NT2/D1 (cell line): ENCODE measurements at regions not wholly inside any gene's neighbourhood (a gene's known extent, or its start where the extent isn't known, plus 50 kb on each side); places are given as distances from the start of the nearest gene placed in this dataset.

ENCODE experiments used
- DNase-seq: peaks from one replicate; pipeline ENCODE4 v3.0.0-alpha.2; 2011; ENCODE audit warnings: low read depth, low spot score
- H3K27me3 ChIP-seq: 2 replicates; pipeline ENCODE4 v1.6.0; 2011; ENCODE audit warnings: mild to moderate bottlenecking; ENCODE audit not compliant: insufficient read length, insufficient read depth
- H3K36me3 ChIP-seq: 2 replicates; pipeline ENCODE4 v1.6.1; 2011; ENCODE audit warnings: mild to moderate bottlenecking, low read length, mixed read lengths; ENCODE audit not compliant: insufficient read depth, insufficient read length
- H3K4me1 ChIP-seq: 2 replicates; pipeline ENCODE4 v1.5.1; 2011; ENCODE audit not compliant: insufficient read depth, insufficient read length
- H3K4me3 ChIP-seq: 2 replicates; pipeline ENCODE4 v1.5.1; 2011; ENCODE audit warnings: low read depth; ENCODE audit not compliant: insufficient read length
- H3K9ac ChIP-seq: 2 replicates; pipeline ENCODE4 v1.6.0; 2011; ENCODE audit warnings: low read depth; ENCODE audit not compliant: insufficient read length
- H3K9me3 ChIP-seq: 2 replicates; pipeline ENCODE4 v1.5.1; 2011; ENCODE audit warnings: mild to moderate bottlenecking, low read length; ENCODE audit not compliant: insufficient read depth
- SUZ12 ChIP-seq: IDR thresholded peaks from 2 replicates; pipeline ENCODE4 v1.6.1; 2011; ENCODE audit not compliant: insufficient read length, insufficient read depth; ENCODE audit errors: extremely low read depth
- YY1 ChIP-seq: IDR thresholded peaks from 2 replicates; pipeline ENCODE4 v1.6.1; 2011; ENCODE audit not compliant: insufficient read length, insufficient read depth
- ZNF274 ChIP-seq: IDR thresholded peaks from 2 replicates; pipeline ENCODE4 v1.6.1; 2011; ENCODE audit warnings: mild to moderate bottlenecking, low read depth, low read length

DNA sequence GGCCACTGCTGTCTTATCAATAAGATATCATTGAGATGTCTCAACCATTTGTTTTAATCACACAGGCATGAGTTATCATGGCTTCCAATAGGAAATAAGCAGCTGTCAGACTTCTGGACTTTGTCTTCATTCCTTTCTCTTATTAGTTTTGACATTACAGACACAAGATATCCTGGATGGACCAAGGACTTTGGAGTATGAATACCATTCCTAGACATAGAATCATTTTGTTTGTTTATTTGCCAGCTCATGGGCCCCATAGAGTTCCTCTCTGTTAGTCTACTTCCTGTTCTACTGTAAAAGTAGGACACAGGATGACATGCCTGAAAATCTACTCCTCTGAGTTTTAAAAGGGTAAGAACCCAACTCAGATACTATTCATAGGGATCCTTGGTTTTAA is 77.7 kb upstream of the KCNJ16 start:
- Histone ChIP-seq H3K36me3 (no peaks in the 10 kb centered on the region), H3K4me1 (no peaks in the 10 kb centered on the region), H3K27me3 (no peaks in the 10 kb centered on the region), H3K9ac (no peak overlapping the region), H3K9me3 (no peaks in the 10 kb centered on the region), H3K4me3 (no peak overlapping the region)
- TF ChIP-seq SUZ12 = no peak
- DNase-seq = no peak

DNA sequence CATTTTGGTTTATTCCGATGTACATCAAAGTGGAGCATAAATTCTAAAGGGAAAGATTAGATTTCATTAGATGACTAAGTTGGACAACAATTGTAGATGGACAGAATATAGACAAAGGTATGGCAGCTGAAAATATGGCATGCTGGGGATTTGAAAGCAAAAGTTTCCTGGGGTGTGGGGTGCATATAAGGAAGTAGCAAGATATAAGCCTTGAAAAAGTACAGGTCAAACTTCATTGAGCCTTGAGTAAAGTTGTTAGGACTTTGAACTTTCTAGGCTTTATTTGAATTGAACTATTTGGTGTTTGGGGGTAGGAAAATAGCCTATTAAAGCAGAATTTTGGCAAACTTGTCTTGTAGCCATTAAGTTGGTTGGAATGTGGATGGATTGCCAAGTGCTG is 75.8 kb upstream of the KCNJ16 start:
- no peak for DNase-seq
- Histone ChIP-seq H3K4me1 (no peaks in the 10 kb centered on the region), H3K36me3 (no peaks in the 10 kb centered on the region), H3K9me3 (no peaks in the 10 kb centered on the region), H3K4me3 (no peak overlapping the region), H3K27me3 (no peaks in the 10 kb centered on the region), H3K9ac (no peak overlapping the region)
- TF ChIP-seq SUZ12 (no peak), ZNF274 (no peak), YY1 (no peak)

DNA sequence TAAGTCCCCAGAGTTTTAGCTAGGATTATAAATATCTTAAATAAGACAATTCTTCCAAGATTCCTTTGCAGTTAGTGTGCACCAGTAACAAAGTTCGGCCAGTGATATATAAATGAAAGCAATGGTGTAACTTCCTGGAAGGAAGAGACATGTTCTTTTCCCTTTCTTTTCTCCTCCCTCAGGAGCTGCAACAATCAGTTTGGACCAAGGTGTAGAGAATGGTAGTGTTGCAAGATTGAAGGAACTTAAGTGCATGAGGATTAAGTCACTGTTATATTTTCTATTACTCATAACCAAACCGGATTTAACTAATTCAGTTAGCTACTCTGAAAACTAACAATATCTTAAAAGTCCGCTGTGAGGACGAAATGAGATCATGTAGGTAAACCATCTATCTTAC is 68.9 kb upstream of the KCNJ16 start:
- H3K36me3 ChIP-seq = no peaks in the 10 kb centered on the region
- no peak for DNase-seq
- H3K9ac ChIP-seq = no peak overlapping the region
- H3K27me3 ChIP-seq = no peaks in the 10 kb centered on the region
- H3K4me1 ChIP-seq = no peaks in the 10 kb centered on the region
- H3K4me3 ChIP-seq = no peak overlapping the region
- TF ChIP-seq ZNF274 = no peak
- no peak for TF ChIP-seq YY1
- no peak for TF ChIP-seq SUZ12
- H3K9me3 ChIP-seq = no peaks in the 10 kb centered on the region

DNA sequence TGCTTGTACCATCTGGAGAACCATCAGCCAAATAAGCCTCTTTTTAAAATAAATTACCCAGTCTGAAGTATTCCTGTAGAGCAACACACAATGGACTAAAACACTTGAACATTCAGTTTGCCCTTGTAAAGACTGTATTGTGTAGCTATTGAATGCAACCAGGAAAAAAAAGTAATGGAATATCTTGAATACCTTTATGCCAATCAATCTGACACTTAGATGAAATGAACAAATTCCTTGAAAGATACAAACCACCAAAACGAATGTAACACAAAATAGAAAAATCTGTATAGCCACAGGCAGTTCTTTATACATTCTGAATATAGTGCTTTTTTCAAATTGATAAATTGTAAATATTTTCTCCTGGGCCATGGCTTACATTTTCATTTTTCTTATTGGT is 63.3 kb upstream of the KCNJ16 start:
- no peaks in the 10 kb centered on the region for H3K4me1 ChIP-seq
- no peak overlapping the region for H3K9ac ChIP-seq
- H3K9me3 ChIP-seq = no peaks in the 10 kb centered on the region
- no peak for DNase-seq
- TF ChIP-seq SUZ12 = no peak
- TF ChIP-seq YY1 = no peak
- no peak for TF ChIP-seq ZNF274
- no peak overlapping the region for H3K4me3 ChIP-seq
- H3K27me3 ChIP-seq = no peaks in the 10 kb centered on the region
- H3K36me3 ChIP-seq = no peaks in the 10 kb centered on the region

- no peak for DNase-seq
- H3K4me1 ChIP-seq = no peaks in the 10 kb centered on the region
- no peak overlapping the region for H3K9ac ChIP-seq
- no peak overlapping the region for H3K4me3 ChIP-seq
- TF ChIP-seq YY1 (no peak), SUZ12 (no peak), ZNF274 (no peak)
- no peaks in the 10 kb centered on the region for H3K36me3 ChIP-seq
- H3K9me3 ChIP-seq = no peaks in the 10 kb centered on the region
- no peaks in the 10 kb centered on the region for H3K27me3 ChIP-seq
Observed at GRCh38 chr17:70013911-70014310, 61.1 kb upstream of the KCNJ16 start.

DNA sequence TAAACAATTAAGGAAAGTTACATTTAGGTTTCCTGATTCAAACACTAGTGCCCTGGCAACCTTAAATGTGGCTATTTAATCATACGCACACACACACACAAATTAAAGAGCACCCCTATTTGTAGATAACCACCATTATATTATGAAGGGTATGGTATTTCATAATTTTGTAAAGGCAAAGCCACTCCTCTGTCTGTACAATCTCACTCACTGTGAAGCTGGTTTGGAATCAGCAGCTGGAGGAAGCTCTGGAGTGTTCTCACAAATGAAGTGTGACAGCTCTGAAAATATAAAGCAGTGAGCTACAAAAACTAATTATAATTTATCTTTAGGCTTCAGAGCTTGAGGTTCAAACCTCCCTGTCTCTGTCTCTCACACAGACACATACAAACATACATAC is 57.9 kb upstream of the KCNJ16 start:
- Histone ChIP-seq H3K9me3 (no peaks in the 10 kb centered on the region), H3K9ac (no peak overlapping the region), H3K36me3 (no peaks in the 10 kb centered on the region), H3K4me3 (no peak overlapping the region), H3K27me3 (no peaks in the 10 kb centered on the region), H3K4me1 (no peaks in the 10 kb centered on the region)
- TF ChIP-seq YY1 = no peak
- TF ChIP-seq SUZ12 = no peak
- no peak for TF ChIP-seq ZNF274
- DNase-seq = no peak

- Histone ChIP-seq H3K4me3 (no peak overlapping the region), H3K27me3 (no peaks in the 10 kb centered on the region), H3K9ac (no peak overlapping the region), H3K9me3 (no peaks in the 10 kb centered on the region), H3K4me1 (no peaks in the 10 kb centered on the region), H3K36me3 (no peaks in the 10 kb centered on the region)
- no peak for TF ChIP-seq SUZ12
- no peak for TF ChIP-seq ZNF274
- TF ChIP-seq YY1 = no peak
- DNase-seq = no peak
Observed at GRCh38 chr17:70017941-70018340, 57.1 kb upstream of the KCNJ16 start.

DNA sequence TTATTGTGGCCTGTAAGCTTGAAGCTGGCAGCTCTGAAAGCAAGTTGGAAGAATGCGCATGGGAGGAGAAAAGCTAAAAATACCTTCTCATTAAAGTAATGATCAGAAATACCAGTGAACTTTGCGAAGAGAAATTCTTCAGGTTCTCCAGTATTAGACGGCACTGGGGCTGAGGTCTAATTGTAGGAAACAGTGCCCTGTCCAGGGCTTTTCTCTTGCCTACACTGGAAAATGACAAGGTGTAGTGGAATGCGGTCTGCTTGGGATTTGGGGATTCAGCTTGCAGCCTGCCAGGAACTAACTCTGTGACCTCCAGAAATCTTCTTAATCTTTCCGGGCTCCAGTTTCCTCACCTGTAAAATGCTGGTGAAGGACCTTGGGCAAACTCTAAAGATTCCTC is 53.3 kb upstream of the KCNJ16 start:
- H3K36me3 ChIP-seq = no peaks in the 10 kb centered on the region
- H3K9ac ChIP-seq = no peak overlapping the region
- no peak overlapping the region for H3K4me3 ChIP-seq
- H3K9me3 ChIP-seq = no peaks in the 10 kb centered on the region
- no peaks in the 10 kb centered on the region for H3K27me3 ChIP-seq
- no peak for DNase-seq
- no peak for TF ChIP-seq ZNF274
- TF ChIP-seq SUZ12 = no peak
- no peak for TF ChIP-seq YY1
- no peaks in the 10 kb centered on the region for H3K4me1 ChIP-seq
